HG03139 (cell line): ENCODE measurements at regions not wholly inside any gene's neighbourhood (a gene's known extent, or its start where the extent isn't known, plus 50 kb on each side); places are given as distances from the start of the nearest gene placed in this dataset.
"Not testable (repeated sequence)": the region's sequence is repeated elsewhere in the genome, so short reads cannot be mapped to it uniquely, and the experiment has no call there.

ENCODE experiments used
- ATAC-seq: cut with Tn5 transposase; IDR thresholded peaks from one replicate; pipeline ENCODE4 v1.9.1; 2021; ENCODE audit not compliant: unreplicated experiment

- no peak for ATAC-seq
These were observed 52.4 kb upstream of the SLC1A4 start for GRCh38 chr2:64936809-64937208.

DNA sequence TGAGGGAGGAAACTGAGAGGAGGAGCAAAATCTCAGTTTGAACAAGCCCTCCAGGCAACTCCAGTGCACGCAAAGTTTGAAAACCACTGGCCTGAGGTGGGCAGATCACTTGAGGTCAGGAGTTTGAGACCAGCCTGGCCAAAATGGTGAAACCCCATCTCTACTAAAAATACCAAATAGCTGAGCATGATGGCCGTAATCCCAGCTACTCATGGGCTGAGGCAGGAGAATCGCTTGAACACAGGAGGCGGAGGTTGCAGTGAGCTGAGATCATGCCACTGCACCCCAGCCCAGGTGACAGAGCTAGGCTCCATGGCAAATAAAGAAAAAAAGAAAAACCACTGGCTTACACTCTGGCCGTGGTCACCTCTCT, 51.9 kb upstream of the SLC1A4 start:
- not testable (repeated sequence) for ATAC-seq

DNA sequence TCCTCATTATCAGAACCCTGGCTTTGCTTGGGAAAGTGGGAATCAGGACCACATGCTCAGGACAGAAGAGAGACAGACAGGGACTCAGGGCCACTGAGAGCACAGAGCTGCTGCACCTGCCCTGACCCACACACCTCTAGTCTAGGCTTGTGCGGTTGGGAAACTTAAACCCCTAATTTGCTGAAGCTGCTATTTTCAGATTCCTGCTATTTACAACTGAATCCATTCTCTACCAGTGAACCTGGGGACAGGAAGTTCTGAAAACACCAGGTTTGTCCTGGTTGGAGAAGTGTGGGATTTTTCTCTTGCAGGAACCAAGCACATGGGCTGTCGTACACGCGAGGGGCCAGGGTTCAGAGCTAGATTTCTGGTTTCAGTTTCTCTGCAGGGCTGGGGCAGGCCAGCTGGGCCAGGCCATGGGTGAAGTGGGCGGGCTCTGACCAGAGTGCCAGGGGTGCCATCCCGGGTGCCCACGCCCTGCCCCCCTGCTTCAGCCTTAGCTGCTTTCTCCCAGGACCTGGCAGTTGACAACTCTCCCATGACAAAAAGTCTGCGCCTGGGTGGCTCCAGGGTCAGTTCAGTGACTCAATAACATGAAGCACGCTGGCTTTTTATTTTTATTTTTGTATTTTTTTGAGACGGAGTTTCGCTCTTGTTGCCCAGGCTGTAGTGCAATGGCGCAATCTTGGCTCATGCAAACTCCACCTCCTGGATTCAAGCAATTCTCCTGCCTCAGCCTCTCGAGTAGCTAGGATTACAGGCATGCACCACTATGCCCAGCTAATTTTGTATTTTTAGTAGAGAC, 51.3 kb upstream of the SLC1A4 start:
- ATAC-seq: peak; percentile 35

DNA sequence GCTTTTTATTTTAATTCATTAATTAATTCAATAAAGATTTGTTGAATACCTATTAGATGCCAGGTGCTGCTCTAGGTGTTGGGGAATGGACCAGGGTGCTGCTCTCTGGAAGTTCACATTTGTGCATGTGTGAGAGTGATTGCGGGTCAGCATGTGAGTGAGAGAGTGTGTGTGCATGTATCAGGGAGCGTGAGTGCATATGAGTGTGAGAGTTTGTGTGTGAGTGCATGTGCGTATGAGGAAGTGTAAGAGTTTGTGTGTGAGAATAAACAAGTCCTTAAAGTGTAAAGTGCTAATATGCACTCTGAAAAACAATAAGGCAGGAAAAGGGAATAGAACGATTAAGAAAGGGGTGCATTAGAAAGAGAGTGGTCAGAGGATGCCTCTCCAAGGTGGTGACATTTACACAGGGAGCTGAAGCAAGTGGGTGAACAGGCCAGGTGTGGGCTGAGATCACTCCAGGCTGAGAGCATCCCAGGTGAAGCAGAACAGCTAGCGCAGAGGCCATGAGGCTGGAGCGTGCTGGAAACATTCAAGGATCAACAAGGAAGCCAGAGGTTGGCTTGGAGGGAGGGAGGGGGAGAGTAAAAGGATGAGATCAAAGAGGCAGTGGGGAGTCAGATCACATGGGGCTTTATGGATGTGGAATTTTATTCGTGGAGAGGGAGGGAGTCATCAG, 50.5 kb upstream of the SLC1A4 start:
- no peak for ATAC-seq

DNA sequence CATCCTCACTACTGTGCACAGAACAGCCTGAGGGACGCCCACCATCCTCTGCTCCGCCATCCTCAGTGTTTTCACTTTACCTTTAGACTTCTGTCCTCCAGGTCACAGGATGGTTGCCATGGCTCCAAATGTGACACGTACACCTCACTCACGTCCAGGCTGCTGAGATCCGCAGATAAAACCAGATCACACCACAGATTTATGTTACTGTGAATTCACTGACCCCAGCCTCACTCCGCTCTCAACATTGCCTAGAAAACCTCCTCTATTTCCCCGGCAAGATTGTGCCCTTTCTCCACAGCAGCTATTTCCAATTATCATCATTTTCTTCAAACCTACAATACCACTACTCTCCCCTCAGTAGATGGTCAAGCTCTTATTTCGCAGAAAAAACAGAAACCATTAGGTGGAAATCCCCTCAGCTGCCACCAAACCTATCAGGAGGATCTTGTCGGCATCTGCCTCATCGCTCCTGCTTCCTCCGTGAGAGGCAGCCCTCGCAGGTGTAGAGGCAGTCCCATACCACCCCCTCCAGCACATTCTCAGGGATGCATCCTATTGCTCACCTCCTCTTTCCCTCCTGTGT, 49.8 kb upstream of the SLC1A4 start:
- ATAC-seq: no peak
